ENCODE measurements at regions not wholly inside any gene's neighbourhood (a gene's known extent, or its start where the extent isn't known, plus 50 kb on each side); places are given as distances from the start of the nearest gene placed in this dataset.

DNA sequence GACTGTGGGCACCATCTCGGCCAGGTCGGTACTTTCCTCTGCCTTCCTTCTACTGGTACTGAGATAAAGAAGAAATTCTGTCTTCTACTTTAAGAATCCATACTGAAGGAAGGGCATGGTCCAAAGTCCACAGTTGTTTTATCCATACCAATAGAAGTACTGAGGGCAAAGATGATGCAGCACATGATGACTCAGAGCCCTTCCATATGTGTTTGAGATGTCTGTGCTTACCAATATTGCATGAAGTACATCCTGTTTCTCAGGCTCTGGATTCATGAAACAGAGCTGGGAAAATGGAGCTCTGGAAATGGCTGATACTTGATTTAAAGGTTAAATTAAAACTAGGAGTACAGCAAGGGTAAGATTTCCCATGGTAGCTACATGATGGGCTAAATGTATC lies 799.9 kb downstream of the NLGN4Y start:
- DNase-seq (no peak), ATAC-seq (no peak)
- intact Hi-C loops (cut with micrococcal nuclease): no loop called here
- Mint-ChIP-seq H3K4me1 (ENCODE audit: low read depth) (no peaks in the 10 kb centered on the region), H3K27me3 (no peaks in the 10 kb centered on the region), H3K36me3 (ENCODE audit: low read depth) (no peaks in the 10 kb centered on the region), H3K9me3 (no peaks in the 10 kb centered on the region), H3K27ac (no peak overlapping the region), H3K4me3 (no peak overlapping the region)
- ChIA-PET CTCF (no interaction called here), POLR2A (no interaction called here)
- TF ChIP-seq, protein P1, sequence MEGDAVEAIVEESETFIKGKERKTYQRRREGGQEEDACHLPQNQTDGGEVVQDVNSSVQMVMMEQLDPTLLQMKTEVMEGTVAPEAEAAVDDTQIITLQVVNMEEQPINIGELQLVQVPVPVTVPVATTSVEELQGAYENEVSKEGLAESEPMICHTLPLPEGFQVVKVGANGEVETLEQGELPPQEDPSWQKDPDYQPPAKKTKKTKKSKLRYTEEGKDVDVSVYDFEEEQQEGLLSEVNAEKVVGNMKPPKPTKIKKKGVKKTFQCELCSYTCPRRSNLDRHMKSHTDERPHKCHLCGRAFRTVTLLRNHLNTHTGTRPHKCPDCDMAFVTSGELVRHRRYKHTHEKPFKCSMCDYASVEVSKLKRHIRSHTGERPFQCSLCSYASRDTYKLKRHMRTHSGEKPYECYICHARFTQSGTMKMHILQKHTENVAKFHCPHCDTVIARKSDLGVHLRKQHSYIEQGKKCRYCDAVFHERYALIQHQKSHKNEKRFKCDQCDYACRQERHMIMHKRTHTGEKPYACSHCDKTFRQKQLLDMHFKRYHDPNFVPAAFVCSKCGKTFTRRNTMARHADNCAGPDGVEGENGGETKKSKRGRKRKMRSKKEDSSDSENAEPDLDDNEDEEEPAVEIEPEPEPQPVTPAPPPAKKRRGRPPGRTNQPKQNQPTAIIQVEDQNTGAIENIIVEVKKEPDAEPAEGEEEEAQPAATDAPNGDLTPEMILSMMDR (IDR thresholded peaks at IDR 0.05): no peak

GRCh38 chrY:15325201-15325600 lies 800.9 kb downstream of the NLGN4Y start:
- H3K27ac Mint-ChIP-seq: no peak overlapping the region
- intact Hi-C loops (cut with micrococcal nuclease): no loop called here
- no peaks in the 10 kb centered on the region for H3K36me3 Mint-ChIP-seq (ENCODE audit: low read depth)
- no peaks in the 10 kb centered on the region for H3K9me3 Mint-ChIP-seq
- CTCF ChIA-PET: no interaction called here
- H3K27me3 Mint-ChIP-seq: no peaks in the 10 kb centered on the region
- no peak overlapping the region for H3K4me3 Mint-ChIP-seq
- POLR2A ChIA-PET: no interaction called here
- H3K4me1 Mint-ChIP-seq (ENCODE audit: low read depth): no peaks in the 10 kb centered on the region
- ATAC-seq (no peak), DNase-seq (no peak)
- TF ChIP-seq, protein P1 (IDR thresholded peaks at IDR 0.05): no peak

- ATAC-seq (no peak), DNase-seq (no peak)
- ChIA-PET CTCF (no interaction called here), POLR2A (no interaction called here)
- no peak overlapping the region for H3K4me3 Mint-ChIP-seq
- no peaks in the 10 kb centered on the region for H3K36me3 Mint-ChIP-seq (ENCODE audit: low read depth)
- H3K4me1 Mint-ChIP-seq (ENCODE audit: low read depth): no peaks in the 10 kb centered on the region
- H3K27me3 Mint-ChIP-seq: no peaks in the 10 kb centered on the region
- H3K27ac Mint-ChIP-seq: no peak overlapping the region
- H3K9me3 Mint-ChIP-seq: no peaks in the 10 kb centered on the region
- TF ChIP-seq, protein P1 (IDR thresholded peaks at IDR 0.05): no peak
- intact Hi-C loops (cut with micrococcal nuclease): no loop called here
Measured at GRCh38 chrY:15326673-15327072, 802.3 kb downstream of the NLGN4Y start.

DNA sequence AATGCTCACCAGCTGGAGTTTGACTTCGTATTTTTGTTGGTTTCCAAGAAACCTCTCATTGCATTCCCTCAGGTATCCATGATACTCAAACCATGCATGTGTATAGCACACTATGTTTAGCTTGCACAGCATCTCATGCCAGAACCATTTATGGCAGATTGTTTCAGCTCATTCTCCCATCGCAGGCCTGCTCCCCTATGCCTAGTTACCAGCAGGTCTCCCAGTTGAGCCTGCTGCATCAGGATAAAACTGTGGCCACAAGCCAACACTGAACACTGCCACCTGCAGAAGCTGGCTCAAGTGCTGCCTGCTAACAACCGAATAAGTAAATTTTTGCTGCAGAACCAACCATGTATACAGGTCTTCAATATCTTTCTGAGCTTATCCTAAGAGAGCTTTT lies 804.5 kb downstream of the NLGN4Y start:
- DNase-seq: no peak
- no peak overlapping the region for H3K27ac Mint-ChIP-seq
- no peak overlapping the region for H3K4me3 Mint-ChIP-seq
- no peaks in the 10 kb centered on the region for H3K9me3 Mint-ChIP-seq
- H3K27me3 Mint-ChIP-seq: no peaks in the 10 kb centered on the region
- intact Hi-C loops (cut with micrococcal nuclease): no loop called here
- no peaks in the 10 kb centered on the region for H3K36me3 Mint-ChIP-seq (ENCODE audit: low read depth)
- ChIA-PET CTCF (no interaction called here), POLR2A (no interaction called here)
- H3K4me1 Mint-ChIP-seq (ENCODE audit: low read depth): no peaks in the 10 kb centered on the region
- ATAC-seq: no peak
- TF ChIP-seq, protein P1 (IDR thresholded peaks at IDR 0.05): no peak

DNA sequence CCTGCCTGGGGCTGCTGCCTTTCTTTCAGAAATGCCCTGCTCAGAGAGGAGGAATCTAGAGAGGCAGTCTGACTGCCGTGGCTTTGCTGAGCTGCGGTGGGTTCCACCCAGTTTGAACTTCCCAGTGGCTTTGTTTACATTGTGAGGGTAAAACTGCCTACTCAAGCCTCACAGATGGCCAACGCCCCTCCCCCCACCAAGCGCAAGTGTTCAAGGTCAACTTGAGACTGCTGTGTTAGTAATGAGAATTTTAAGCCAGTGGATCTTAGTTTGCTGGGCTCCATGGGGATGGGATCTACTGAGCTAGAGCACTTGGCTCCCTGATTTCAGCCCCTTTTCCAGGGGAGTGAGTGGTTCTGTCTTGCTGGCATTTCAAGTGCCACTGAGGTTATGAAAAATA lies 819.2 kb downstream of the NLGN4Y start:
- intact Hi-C loops (cut with micrococcal nuclease): no loop called here
- H3K9me3 Mint-ChIP-seq: peaks cover 2% of the 10 kb centered on the region
- H3K27me3 Mint-ChIP-seq: no peaks in the 10 kb centered on the region
- TF ChIP-seq, protein P1 (IDR thresholded peaks at IDR 0.05): no peak
- H3K36me3 Mint-ChIP-seq (ENCODE audit: low read depth): no peaks in the 10 kb centered on the region
- no peak overlapping the region for H3K4me3 Mint-ChIP-seq
- ChIA-PET POLR2A (no interaction called here), CTCF (no interaction called here)
- H3K27ac Mint-ChIP-seq: no peak overlapping the region
- DNase-seq: no peak
- no peaks in the 10 kb centered on the region for H3K4me1 Mint-ChIP-seq (ENCODE audit: low read depth)
- ATAC-seq: no peak

All from activated CD8-positive, alpha-beta T cell treated with anti-CD3 and anti-CD28 coated beads for 36 hours (primary cell).